Loucy (cell line): ENCODE measurements at regions not wholly inside any gene's neighbourhood (a gene's known extent, or its start where the extent isn't known, plus 50 kb on each side); places are given as distances from the start of the nearest gene placed in this dataset.

Experiments used
- H2AFZ ChIP-seq: fragments of 200-600 bp; sonication (generic); 2 replicates; pipeline ENCODE4 v1.6.0; 2016; ENCODE audit warnings: antibody characterized with exemption, mild to moderate bottlenecking, low read length, moderate library complexity
- H3F3A ChIP-seq: fragments of 200-600 bp; 2 replicates; pipeline ENCODE4 v1.6.0; 2016; ENCODE audit warnings: antibody characterized with exemption, low read depth, mild to moderate bottlenecking
- H3K27me3 ChIP-seq: fragments of 200-600 bp; sonication (generic); 2 replicates; pipeline ENCODE4 v1.6.1; 2014; ENCODE audit warnings: low read length, mild to moderate bottlenecking; ENCODE audit not compliant: insufficient read depth, poor library complexity, severe bottlenecking
- H3K36me3 ChIP-seq: fragments of 200-600 bp; sonication (generic); 2 replicates; pipeline ENCODE4 v1.6.1; 2016; ENCODE audit warnings: low read length; ENCODE audit not compliant: insufficient read depth
- H3K4me1 ChIP-seq: fragments of 200-600 bp; sonication (generic); 2 replicates; pipeline ENCODE4 v1.5.1; 2014; ENCODE audit warnings: low read length, mild to moderate bottlenecking; ENCODE audit not compliant: insufficient read depth, poor library complexity, severe bottlenecking
- H3K4me2 ChIP-seq: fragments of 200-600 bp; sonication (generic); 2 replicates; pipeline ENCODE4 v1.6.0; 2014; ENCODE audit warnings: antibody characterized with exemption, low read length, low read depth, mild to moderate bottlenecking; ENCODE audit not compliant: poor library complexity, severe bottlenecking
- H3K4me3 ChIP-seq: fragments of 200-600 bp; sonication (generic); 2 replicates; pipeline ENCODE4 v1.5.1; 2014; ENCODE audit warnings: low read length, mild to moderate bottlenecking, mixed read lengths; ENCODE audit not compliant: poor library complexity, severe bottlenecking
- H3K79me2 ChIP-seq: fragments of 200-600 bp; sonication (generic); 2 replicates; pipeline ENCODE4 v1.6.1; 2014; ENCODE audit warnings: low read length; ENCODE audit not compliant: insufficient read depth
- H3K9ac ChIP-seq: fragments of 200-600 bp; sonication (generic); 2 replicates; pipeline ENCODE4 v1.6.0; 2014; ENCODE audit warnings: mild to moderate bottlenecking, low read depth, low read length, moderate library complexity; ENCODE audit not compliant: poor library complexity, severe bottlenecking
- H3K9me2 ChIP-seq: fragments of 200-600 bp; sonication (generic); replicated peaks from 2 replicates; pipeline ENCODE4 v1.6.1; 2016; ENCODE audit warnings: low read depth, low read length, mixed read lengths
- H3K9me3 ChIP-seq: fragments of 200-600 bp; sonication (generic); 2 replicates; pipeline ENCODE4 v1.6.1; 2014; ENCODE audit warnings: mild to moderate bottlenecking, antibody characterized with exemption, low read length, low read depth; ENCODE audit not compliant: insufficient read depth
- H4K20me1 ChIP-seq: fragments of 200-600 bp; sonication (generic); 2 replicates; pipeline ENCODE4 v1.6.0; 2014; ENCODE audit warnings: antibody characterized with exemption, low read length, mild to moderate bottlenecking; ENCODE audit not compliant: insufficient read depth, poor library complexity, severe bottlenecking
- CTCF ChIP-seq: fragments of 200-600 bp; sonication (generic); conservative IDR thresholded peaks from 2 replicates; pipeline ENCODE4 v1.5.1; 2014; ENCODE audit warnings: mild to moderate bottlenecking, antibody characterized with exemption, low read length
- EZH2phosphoT487 ChIP-seq: fragments of 200-600 bp; IDR thresholded peaks from 2 replicates; pipeline ENCODE4 v1.6.1; 2018; ENCODE audit warnings: antibody characterized with exemption, mild to moderate bottlenecking, moderate library complexity, borderline replicate concordance

GRCh38 chr6:153435787-153436186, 304.7 kb upstream of the RGS17 start:
- no peaks in the 10 kb centered on the region for H3K4me1 ChIP-seq
- H3K9ac ChIP-seq, result no peak overlapping the region
- H2AFZ ChIP-seq, result no peak overlapping the region
- H3K4me2 ChIP-seq, result no peak overlapping the region
- no peaks in the 10 kb centered on the region for H3K9me3 ChIP-seq
- no peaks in the 10 kb centered on the region for H3K79me2 ChIP-seq
- no peaks in the 10 kb centered on the region for H3K36me3 ChIP-seq
- no peaks in the 10 kb centered on the region for H3K9me2 ChIP-seq
- H4K20me1 ChIP-seq, result no peaks in the 10 kb centered on the region
- H3F3A ChIP-seq, result no peaks in the 10 kb centered on the region
- no peaks in the 10 kb centered on the region for H3K27me3 ChIP-seq
- TF ChIP-seq EZH2phosphoT487, result no peak
- TF ChIP-seq CTCF, result no peak
- H3K4me3 ChIP-seq, result no peak overlapping the region

GRCh38 chr6:153425536-153425935, 294.5 kb upstream of the RGS17 start:
- Histone ChIP-seq H3K4me3 (no peak overlapping the region), H3K4me2 (no peak overlapping the region), H3K9me2 (no peaks in the 10 kb centered on the region), H3K79me2 (no peaks in the 10 kb centered on the region), H3K9ac (no peak overlapping the region), H3F3A (no peaks in the 10 kb centered on the region), H3K9me3 (no peaks in the 10 kb centered on the region), H3K27me3 (no peaks in the 10 kb centered on the region), H3K4me1 (no peaks in the 10 kb centered on the region), H3K36me3 (no peaks in the 10 kb centered on the region), H4K20me1 (no peaks in the 10 kb centered on the region), H2AFZ (no peak overlapping the region)
- TF ChIP-seq CTCF, result no peak
- TF ChIP-seq EZH2phosphoT487, result no peak

GRCh38 chr6:153424719-153425400, 293.8 kb upstream of the RGS17 start:
- no peaks in the 10 kb centered on the region for H3K36me3 ChIP-seq

More at GRCh38 chr6:153424719-153425400, 293.8 kb upstream of the RGS17 start:
- Histone ChIP-seq H3K4me1 (no peaks in the 10 kb centered on the region), H3K9me2 (no peaks in the 10 kb centered on the region), H4K20me1 (no peaks in the 10 kb centered on the region), H3F3A (no peaks in the 10 kb centered on the region), H3K27me3 (no peaks in the 10 kb centered on the region), H3K79me2 (no peaks in the 10 kb centered on the region), H3K4me2 (no peak overlapping the region), H3K9me3 (no peaks in the 10 kb centered on the region), H2AFZ (no peak overlapping the region), H3K4me3 (no peak overlapping the region), H3K9ac (no peak overlapping the region)
- TF ChIP-seq EZH2phosphoT487 (no peak), CTCF (no peak)
